Islet of Langerhans (tissue), 1 donor: ENCODE measurements at regions not wholly inside any gene's neighbourhood (a gene's known extent, or its start where the extent isn't known, plus 50 kb on each side); places are given as distances from the start of the nearest gene placed in this dataset.
"Not testable (repeated sequence)": the region's sequence is repeated elsewhere in the genome, so short reads cannot be mapped to it uniquely, and the experiment has no call there.

ENCODE experiments used
- FAIRE-seq: peaks from one replicate; lab custom pipeline; 2011; peaks lifted over from hg19 to GRCh38; lab: Jason Lieb, UNC

- no peak for FAIRE-seq
These were observed 753.3 kb downstream of the SLITRK5 start for GRCh38 chr13:88424463-88424862.

- FAIRE-seq, result no peak
These were observed 755.5 kb downstream of the SLITRK5 start for GRCh38 chr13:88426661-88427060.

DNA sequence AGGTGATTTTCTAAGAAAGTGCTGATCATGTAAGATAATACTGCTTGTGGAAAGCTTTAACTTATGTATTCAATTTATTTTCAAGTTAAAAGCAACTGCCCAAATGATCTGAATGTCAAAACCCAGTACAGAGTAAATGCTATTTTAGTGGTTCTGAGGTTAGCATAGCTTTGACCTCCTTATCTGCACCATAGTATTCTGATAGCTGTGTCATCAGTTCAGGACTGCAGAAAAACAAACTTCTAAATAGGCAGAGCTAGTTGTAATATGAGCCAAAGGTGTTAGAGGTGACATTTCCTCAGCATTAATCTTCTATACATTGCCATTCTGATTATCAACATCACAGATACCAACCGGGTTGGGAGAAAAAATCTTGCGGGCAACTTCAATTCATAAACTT is 758.7 kb downstream of the SLITRK5 start:
- FAIRE-seq, result no peak

GRCh38 chr13:88434953-88435352 is 763.8 kb downstream of the SLITRK5 start:
- FAIRE-seq, result no peak

GRCh38 chr13:88436974-88437373 is 765.8 kb downstream of the SLITRK5 start:
- FAIRE-seq, result no peak

- no peak for FAIRE-seq
These were observed 779.3 kb downstream of the SLITRK5 start for GRCh38 chr13:88450515-88450914.

DNA sequence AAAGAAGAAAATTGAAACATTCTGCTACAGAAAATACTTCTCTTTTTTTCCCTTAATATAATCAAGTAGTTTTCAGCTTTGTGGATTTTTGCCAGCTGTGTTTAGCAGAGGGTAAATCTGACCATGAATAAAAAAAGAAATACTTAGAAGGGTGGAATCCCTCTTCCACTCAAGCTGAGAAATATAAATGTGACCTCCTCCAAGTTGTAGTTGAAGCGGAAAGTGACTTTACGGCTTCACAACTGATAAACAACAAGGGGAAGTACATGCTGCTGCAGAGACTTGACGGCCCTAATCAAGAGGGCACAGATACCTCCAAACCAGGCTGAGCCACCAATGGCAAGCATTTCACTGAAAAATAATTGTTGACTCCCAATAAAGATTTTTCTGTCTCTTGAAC is 785.0 kb downstream of the SLITRK5 start:
- FAIRE-seq, result no peak

GRCh38 chr13:88459331-88459730 is 788.2 kb downstream of the SLITRK5 start:
- FAIRE-seq, result no peak

- no peak for FAIRE-seq
These were observed 790.3 kb downstream of the SLITRK5 start for GRCh38 chr13:88461272-88462009.

DNA sequence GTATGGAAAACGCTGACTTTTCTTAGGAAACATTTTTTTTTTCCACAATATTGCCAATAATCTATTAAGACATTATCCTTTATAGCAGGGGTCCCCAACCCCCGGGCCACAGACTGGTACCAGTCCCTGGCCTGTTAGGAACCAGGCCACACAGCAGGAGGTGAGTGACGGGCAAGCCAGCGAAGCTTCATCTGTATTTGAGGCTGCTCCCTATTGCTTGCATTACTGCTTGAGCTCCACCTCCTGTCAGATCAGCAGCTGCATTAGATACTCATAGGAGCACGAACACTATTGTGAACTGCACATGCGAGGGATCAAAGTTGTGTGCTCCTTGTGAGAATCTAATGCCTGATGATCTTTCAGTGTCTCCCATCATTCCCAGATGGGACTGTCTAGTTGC is 793.7 kb downstream of the SLITRK5 start:
- no peak for FAIRE-seq

GRCh38 chr13:88472316-88472715 is 801.1 kb downstream of the SLITRK5 start:
- no peak for FAIRE-seq

DNA sequence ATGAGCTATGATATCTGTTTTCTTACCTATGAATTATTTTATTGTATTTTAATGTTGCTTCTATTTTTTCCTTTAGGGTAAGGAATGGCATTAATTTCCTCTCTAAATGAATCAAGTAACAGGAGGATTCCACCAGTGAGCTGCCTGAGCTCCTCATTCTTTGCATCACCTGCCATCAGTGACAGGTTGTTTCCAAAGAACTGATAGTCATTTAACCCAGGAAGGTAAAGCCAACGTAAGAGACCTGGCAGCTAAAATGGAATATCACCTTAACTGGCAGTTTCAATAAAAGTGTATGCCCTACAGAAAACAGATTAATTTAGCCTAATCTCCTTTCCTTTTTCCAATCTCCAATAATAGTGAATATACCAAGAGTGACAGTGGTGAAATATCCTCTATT is 812.0 kb downstream of the SLITRK5 start:
- no peak for FAIRE-seq

GRCh38 chr13:88507909-88508308 is 836.7 kb downstream of the SLITRK5 start:
- no peak for FAIRE-seq

DNA sequence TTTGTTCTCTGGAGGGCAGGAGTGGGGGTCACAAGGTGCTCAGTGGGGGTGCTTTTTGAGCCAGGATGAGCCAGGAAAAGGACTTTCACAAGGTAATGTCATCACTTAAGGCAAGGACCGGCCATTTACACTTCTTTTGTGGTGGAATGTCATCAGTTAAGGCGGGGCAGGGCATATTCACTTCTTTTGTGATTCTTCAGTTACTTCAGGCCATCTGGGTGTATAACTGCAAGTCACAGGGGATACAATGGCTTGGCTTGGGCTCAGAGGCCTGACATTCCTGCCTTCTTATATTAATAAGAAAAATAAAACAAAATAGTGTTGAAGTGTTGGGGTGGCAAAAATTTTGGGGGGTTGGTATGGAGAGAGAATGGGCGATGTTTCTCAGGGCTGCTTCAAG is 841.8 kb downstream of the SLITRK5 start:
- not testable (repeated sequence) for FAIRE-seq

DNA sequence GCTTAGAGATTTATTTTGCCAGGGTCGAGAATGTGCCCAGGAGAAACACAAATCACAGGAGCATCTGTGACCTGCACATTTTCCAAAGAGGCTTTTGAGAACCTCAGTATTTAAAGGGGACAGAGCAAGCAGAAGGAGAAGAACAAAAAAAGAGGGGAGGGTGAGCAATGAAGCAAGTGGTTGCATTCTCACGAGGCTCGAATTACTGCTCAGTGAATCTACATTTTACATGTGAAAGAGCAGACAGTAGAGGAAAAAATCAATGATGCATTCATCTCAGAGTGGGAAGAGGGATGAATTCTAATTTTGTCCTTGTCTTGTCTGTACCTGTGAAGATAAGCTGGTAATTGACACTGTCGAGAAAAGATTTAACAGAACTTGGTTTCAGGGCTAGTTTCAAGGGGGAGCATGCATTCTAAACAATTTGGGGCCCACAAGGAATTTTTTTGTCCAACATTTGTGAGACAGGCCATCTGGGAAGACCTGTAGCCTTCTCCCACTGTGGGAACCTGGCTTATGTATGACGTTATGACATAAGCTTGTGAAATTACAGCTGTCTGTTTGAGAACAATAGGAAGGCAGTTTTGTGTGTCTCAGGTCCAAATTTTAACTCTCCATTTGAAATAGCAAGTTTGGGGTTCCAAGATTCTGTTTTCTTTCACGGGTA is 855.1 kb downstream of the SLITRK5 start:
- FAIRE-seq, result no peak

DNA sequence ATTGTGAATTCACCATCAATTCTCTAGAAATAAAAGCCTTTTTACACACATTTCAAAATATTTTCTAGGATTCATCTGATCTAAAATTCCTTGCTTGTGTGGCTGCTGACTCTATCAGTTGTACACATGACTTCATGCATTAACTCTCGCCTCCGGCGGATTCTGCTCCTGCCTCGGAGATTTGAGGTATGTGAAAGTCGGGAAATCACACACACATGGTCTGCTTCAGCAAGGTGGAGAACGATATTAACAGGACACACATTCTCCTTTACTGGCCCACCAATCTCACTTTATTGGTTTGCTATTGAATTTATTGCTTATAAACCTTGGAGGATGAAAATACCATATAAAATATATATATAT is 855.7 kb downstream of the SLITRK5 start:
- no peak for FAIRE-seq

DNA sequence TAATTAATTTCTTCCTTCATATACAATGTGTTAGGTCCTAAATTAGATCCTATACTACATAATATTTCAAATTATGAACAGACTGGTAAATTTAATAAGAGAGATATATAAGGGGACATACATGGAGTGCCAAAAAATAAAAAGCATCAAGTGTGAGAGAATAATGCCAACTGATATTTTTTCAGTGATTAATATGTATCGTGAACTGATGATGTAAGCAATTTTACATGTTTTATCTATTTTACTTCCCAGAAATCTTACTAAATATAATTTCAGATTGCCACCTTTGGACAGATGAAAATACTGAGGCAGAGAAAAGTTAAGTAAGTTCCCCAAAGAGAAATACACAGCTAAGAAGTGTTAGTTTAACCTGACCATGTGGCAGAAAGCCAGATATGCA is 870.8 kb downstream of the SLITRK5 start:
- FAIRE-seq, result no peak

GRCh38 chr13:88544836-88545235 is 873.7 kb downstream of the SLITRK5 start:
- FAIRE-seq, result no peak

- FAIRE-seq, result no peak
These were observed 881.8 kb downstream of the SLITRK5 start for GRCh38 chr13:88552966-88553365.

DNA sequence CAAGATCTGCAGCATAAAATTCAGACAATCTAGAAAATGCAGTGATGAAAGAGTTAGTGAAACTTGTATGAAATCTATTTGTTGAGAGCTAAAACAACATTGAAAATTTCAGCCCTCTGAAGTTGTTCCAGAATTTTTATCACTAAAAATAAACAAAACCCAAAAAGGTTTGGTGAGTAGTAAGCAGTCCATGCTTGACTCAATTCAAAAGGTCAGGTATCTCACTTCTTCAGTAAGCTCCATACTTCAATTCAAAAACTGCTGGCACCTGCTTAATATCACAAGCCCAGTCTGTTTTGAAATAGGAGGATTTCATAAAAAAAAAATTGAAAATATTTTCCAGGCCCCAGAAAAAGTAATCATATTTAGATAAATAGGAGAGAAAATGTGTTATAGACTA is 894.4 kb downstream of the SLITRK5 start:
- FAIRE-seq, result no peak

- FAIRE-seq, result no peak
These were observed 914.7 kb downstream of the SLITRK5 start for GRCh38 chr13:88585861-88586260.

GRCh38 chr13:88586263-88586662 is 915.1 kb downstream of the SLITRK5 start:
- FAIRE-seq, result no peak

DNA sequence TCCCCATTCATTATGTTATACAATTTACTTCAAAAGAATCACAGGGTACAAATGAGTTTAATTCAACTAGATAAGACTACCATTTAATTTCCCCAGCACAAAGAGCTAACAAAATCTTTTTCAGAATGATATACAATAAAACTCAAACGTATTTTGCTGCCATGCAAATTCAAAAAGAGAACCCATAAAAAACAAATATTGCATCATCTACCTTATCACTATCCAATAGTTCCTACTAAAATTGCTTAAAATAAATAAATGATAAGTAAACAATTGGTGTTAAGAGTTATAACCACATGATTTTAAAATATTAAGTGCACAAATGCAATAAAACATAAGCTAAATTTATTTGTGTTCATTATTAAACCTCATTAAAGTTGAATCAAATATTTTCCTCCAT is 919.4 kb downstream of the SLITRK5 start:
- no peak for FAIRE-seq

- FAIRE-seq, result no peak
These were observed 920.9 kb downstream of the SLITRK5 start for GRCh38 chr13:88592105-88592504.
